ENCODE measurements at regions not wholly inside any gene's neighbourhood (a gene's known extent, or its start where the extent isn't known, plus 50 kb on each side); places are given as distances from the start of the nearest gene placed in this dataset.

GRCh38 chr3:56985878-56986277 is 74.6 kb upstream of the SPATA12 start:
- no peak for TF ChIP-seq CTCF (IDR thresholded peaks at IDR 0.05; ENCODE audit: low read length)
- no peak for TF ChIP-seq EZH2 (IDR thresholded peaks at IDR 0.05; ENCODE audit: borderline replicate concordance, low read length)
